Keratinocyte (primary cell): ENCODE measurements at regions not wholly inside any gene's neighbourhood (a gene's known extent, or its start where the extent isn't known, plus 50 kb on each side); places are given as distances from the start of the nearest gene placed in this dataset.
A peak's percentile ranks its signal among the peaks of the same experiment; 100 is the strongest.

Source experiments
- DNase-seq: peaks from one replicate; pipeline ENCODE4 v3.0.0-alpha.2; 2011; ENCODE audit warnings: low read depth, missing footprints, low spot score
- FAIRE-seq: peaks from 2 replicates; lab custom pipeline; 2011; peaks lifted over from hg19 to GRCh38; lab: Jason Lieb, UNC
- H2AFZ ChIP-seq: 2 replicates; pipeline ENCODE4 v1.6.0; 2012; ENCODE audit warnings: low read length, control low read depth, inconsistent platforms; ENCODE audit not compliant: control insufficient read depth
- H3K27ac ChIP-seq: 2 replicates; pipeline ENCODE4 v1.5.1; 2011; ENCODE audit warnings: low read length; ENCODE audit not compliant: control insufficient read depth, insufficient read depth
- H3K27me3 ChIP-seq: 3 replicates; pipeline ENCODE4 v1.6.0; 2011; ENCODE audit warnings: low read length; ENCODE audit not compliant: control insufficient read depth, insufficient read depth; ENCODE audit errors: extremely low read depth
- H3K36me3 ChIP-seq, 2 experiments: 2 replicates in 1 of 2; 3 replicates in 1 of 2; pipeline ENCODE4 v1.5.1; 2011; ENCODE audit warnings: low read length in 2 of 2, mild to moderate bottlenecking in 1 of 2; ENCODE audit not compliant: control insufficient read depth in 2 of 2, insufficient read depth in 2 of 2; ENCODE audit errors: extremely low read depth in 1 of 2
- H3K4me1 ChIP-seq: 3 replicates; pipeline ENCODE4 v1.5.1; 2011; ENCODE audit warnings: low read length; ENCODE audit not compliant: control insufficient read depth, insufficient read depth; ENCODE audit errors: extremely low read depth
- H3K4me2 ChIP-seq: 3 replicates; pipeline ENCODE4 v1.6.0; 2011; ENCODE audit warnings: low read depth, low read length; ENCODE audit not compliant: control insufficient read depth, insufficient read depth; ENCODE audit errors: extremely low read depth
- H3K4me3 ChIP-seq, 3 experiments: fragments of 200-600 bp in 1 of 3; sonication (generic) in 1 of 3; 2 replicates in 2 of 3; 3 replicates in 1 of 3; pipeline ENCODE4 v1.5.1; 2011 to 2016; ENCODE audit warnings: low read length in 3 of 3, mild to moderate bottlenecking in 3 of 3, control low read depth in 2 of 3, inconsistent platforms in 1 of 3, low read depth in 1 of 3, mixed read lengths in 1 of 3, mixed run types in 1 of 3, moderate library complexity in 1 of 3; ENCODE audit not compliant: control insufficient read depth in 2 of 3, insufficient read depth in 2 of 3; ENCODE audit errors: extremely low read depth in 1 of 3
- H3K79me2 ChIP-seq: 2 replicates; pipeline ENCODE4 v1.6.0; 2012; ENCODE audit warnings: low read length; ENCODE audit not compliant: control insufficient read depth, insufficient read depth
- H3K9ac ChIP-seq: 3 replicates; pipeline ENCODE4 v1.6.0; 2011; ENCODE audit warnings: low read length; ENCODE audit not compliant: control insufficient read depth, insufficient read depth; ENCODE audit errors: extremely low read depth
- H3K9me1 ChIP-seq: 3 replicates; pipeline ENCODE4 v1.6.0; 2011; ENCODE audit warnings: low read length; ENCODE audit not compliant: control insufficient read depth, insufficient read depth; ENCODE audit errors: extremely low read depth
- H3K9me3 ChIP-seq: 2 replicates; pipeline ENCODE4 v1.5.1; 2012; ENCODE audit warnings: low read depth, low read length; ENCODE audit not compliant: control insufficient read depth
- H4K20me1 ChIP-seq: 3 replicates; pipeline ENCODE4 v1.6.0; 2011; ENCODE audit warnings: low read length; ENCODE audit not compliant: control insufficient read depth, insufficient read depth; ENCODE audit errors: extremely low read depth
- EZH2 ChIP-seq: IDR thresholded peaks from one replicate; pipeline ENCODE4 v1.6.1; 2012; ENCODE audit warnings: inconsistent platforms, mild to moderate bottlenecking, low read length, moderate library complexity
- dilution Hi-C: fragments of 300-500 bp; cut with MboI; formaldehyde crosslinking; loops from one replicate; pipeline ENCODE4 v1.7.0; 2020; ENCODE audit warnings: low sequenced_read_pairs; ENCODE audit not compliant: extremely low pct_ligation_motif_present
- TF ChIP-seq, protein P1 (sequence below), 3 experiments: IDR thresholded peaks in 1 of 3; conservative IDR thresholded peaks in 1 of 3; optimal IDR thresholded peaks in 1 of 3; 2 replicates in 2 of 3; 3 replicates in 1 of 3; pipeline versions ENCODE3 to v1.5.1; 2011; ENCODE audit warnings: low read length in 3 of 3, mild to moderate bottlenecking in 3 of 3, moderate library complexity in 2 of 3, control low read depth in 1 of 3, inconsistent platforms in 1 of 3; ENCODE audit not compliant: insufficient read depth in 2 of 3; ENCODE audit errors: extremely low read depth in 1 of 3

DNA sequence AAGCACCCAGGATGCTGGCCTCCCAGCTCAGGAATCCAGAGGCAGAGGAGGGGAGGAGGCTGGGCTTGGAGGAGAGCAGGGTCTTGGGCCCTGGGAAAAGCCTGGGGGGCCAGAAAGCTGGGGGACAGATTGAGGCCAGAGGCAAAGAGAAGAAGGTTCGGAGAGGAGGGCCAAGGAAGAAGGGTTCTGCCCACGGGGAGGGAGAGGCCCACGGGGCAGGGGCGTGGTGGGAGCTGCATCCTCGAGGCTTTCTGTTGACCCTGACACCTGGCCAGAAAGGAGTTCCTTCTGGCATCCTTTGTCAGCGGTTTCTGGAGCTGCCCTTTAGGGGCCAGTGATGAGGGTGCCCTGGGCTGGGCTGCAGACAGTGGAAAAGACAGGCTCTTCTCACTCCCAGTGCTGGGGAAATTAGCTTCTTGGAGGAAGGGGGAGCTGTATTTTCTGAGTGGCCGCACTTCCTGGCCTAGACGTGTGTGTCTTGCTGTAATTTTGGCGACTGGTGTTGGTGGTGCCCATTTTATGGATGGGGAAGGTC lies 308.7 kb downstream of the SEC14L1 start:
- DNase-seq = no peak
- dilution Hi-C loops = no loop called here
- no peak overlapping the region for H3K4me3 ChIP-seq

GRCh38 chr17:77449908-77450741 lies 309.4 kb downstream of the SEC14L1 start:
- H3K4me3 ChIP-seq = peak overlapping the region; percentile 32 to 64 (median 41)
- peaks cover 70% of the 10 kb centered on the region for H3K79me2 ChIP-seq
- peak overlapping the region; percentile 80 for H3K27ac ChIP-seq
- peaks cover 19% of the 10 kb centered on the region for H4K20me1 ChIP-seq
- dilution Hi-C loops = no loop called here
- peaks cover 59% of the 10 kb centered on the region for H3K4me1 ChIP-seq
- H3K4me2 ChIP-seq = peak overlapping the region; percentile 83
- no peak for TF ChIP-seq EZH2
- TF ChIP-seq, protein P1, sequence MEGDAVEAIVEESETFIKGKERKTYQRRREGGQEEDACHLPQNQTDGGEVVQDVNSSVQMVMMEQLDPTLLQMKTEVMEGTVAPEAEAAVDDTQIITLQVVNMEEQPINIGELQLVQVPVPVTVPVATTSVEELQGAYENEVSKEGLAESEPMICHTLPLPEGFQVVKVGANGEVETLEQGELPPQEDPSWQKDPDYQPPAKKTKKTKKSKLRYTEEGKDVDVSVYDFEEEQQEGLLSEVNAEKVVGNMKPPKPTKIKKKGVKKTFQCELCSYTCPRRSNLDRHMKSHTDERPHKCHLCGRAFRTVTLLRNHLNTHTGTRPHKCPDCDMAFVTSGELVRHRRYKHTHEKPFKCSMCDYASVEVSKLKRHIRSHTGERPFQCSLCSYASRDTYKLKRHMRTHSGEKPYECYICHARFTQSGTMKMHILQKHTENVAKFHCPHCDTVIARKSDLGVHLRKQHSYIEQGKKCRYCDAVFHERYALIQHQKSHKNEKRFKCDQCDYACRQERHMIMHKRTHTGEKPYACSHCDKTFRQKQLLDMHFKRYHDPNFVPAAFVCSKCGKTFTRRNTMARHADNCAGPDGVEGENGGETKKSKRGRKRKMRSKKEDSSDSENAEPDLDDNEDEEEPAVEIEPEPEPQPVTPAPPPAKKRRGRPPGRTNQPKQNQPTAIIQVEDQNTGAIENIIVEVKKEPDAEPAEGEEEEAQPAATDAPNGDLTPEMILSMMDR (optimal IDR thresholded peaks at IDR 0.05 in 1 of 3, IDR thresholded peaks at IDR 0.05 in 1 of 3, conservative IDR thresholded peaks at IDR 0.05 in 1 of 3; ENCODE audit: extremely low read depth in 1 of 3, insufficient read depth in 2 of 3, low read length in 3 of 3) = no peak
- no peaks in the 10 kb centered on the region for H3K9me3 ChIP-seq
- no peak overlapping the region for H2AFZ ChIP-seq
- H3K9me1 ChIP-seq = peaks cover 7% of the 10 kb centered on the region
- no peak for DNase-seq
- FAIRE-seq = no peak
- peaks cover 3 to 8% of the 10 kb centered on the region in 2 experiments for H3K36me3 ChIP-seq
- peak overlapping the region; percentile 79 for H3K9ac ChIP-seq
- H3K27me3 ChIP-seq = no peaks in the 10 kb centered on the region

More for the DNA sequence above, 308.7 kb downstream of the SEC14L1 start:
- Histone ChIP-seq H3K4me2 (peak overlapping the region; percentile 83), H2AFZ (no peak overlapping the region), H3K9ac (no peak overlapping the region), H3K27ac (peak overlapping the region; percentile 80), H3K36me3 (peaks cover 4 to 5% of the 10 kb centered on the region in 2 experiments), H3K27me3 (no peaks in the 10 kb centered on the region), H3K4me1 (peaks cover 52% of the 10 kb centered on the region), H3K79me2 (peaks cover 70% of the 10 kb centered on the region), H3K9me3 (no peaks in the 10 kb centered on the region), H4K20me1 (peaks cover 23% of the 10 kb centered on the region), H3K9me1 (peaks cover 5% of the 10 kb centered on the region)
- no peak for FAIRE-seq
- TF ChIP-seq, protein P1 (optimal IDR thresholded peaks at IDR 0.05 in 1 of 3, IDR thresholded peaks at IDR 0.05 in 1 of 3, conservative IDR thresholded peaks at IDR 0.05 in 1 of 3; ENCODE audit: extremely low read depth in 1 of 3, insufficient read depth in 2 of 3, low read length in 3 of 3) = no peak
- TF ChIP-seq EZH2 = no peak
